A673 (cell line): ENCODE measurements at regions not wholly inside any gene's neighbourhood (a gene's known extent, or its start where the extent isn't known, plus 50 kb on each side); places are given as distances from the start of the nearest gene placed in this dataset.

Source experiments
- CTCF ChIP-seq: fragments of 300-800, 200-600 bp; sonication (generic); conservative IDR thresholded peaks from 2 replicates; pipeline ENCODE4 v1.5.1; 2017; ENCODE audit warnings: low read depth, mild to moderate bottlenecking, antibody characterized with exemption, low read length, moderate library complexity, mixed read lengths
- EZH2 ChIP-seq: fragments of 200-600 bp; sonication (generic); IDR thresholded peaks from 2 replicates; pipeline ENCODE4 v1.6.1; 2017; ENCODE audit warnings: borderline replicate concordance, low read depth, mild to moderate bottlenecking, mixed read lengths, antibody characterized with exemption, low read length; ENCODE audit not compliant: poor library complexity, severe bottlenecking

GRCh38 chr9:29793970-29794369, 2220.7 kb upstream of the C9orf72 start:
- TF ChIP-seq CTCF (no peak), EZH2 (no peak)
